Stimulated activated CD8-positive, alpha-beta memory T cell treated with anti-CD3 and anti-CD28 coated beads, Interleukin-12 subunit alpha, Interleukin-12 subunit beta, amount 100 ng/mL, for 24 hours (primary cell): ENCODE measurements at regions not wholly inside any gene's neighbourhood (a gene's known extent, or its start where the extent isn't known, plus 50 kb on each side); places are given as distances from the start of the nearest gene placed in this dataset.

ENCODE experiments used
- DNase-seq: peaks from one replicate; pipeline ENCODE4 v3.0.0-alpha.2; 2020; ENCODE audit errors: extremely low read depth

GRCh38 chr3:31341130-31341529 lies 191.6 kb upstream of the STT3B start:
- no peak for DNase-seq

- no peak for DNase-seq
These were observed 189.7 kb upstream of the STT3B start for GRCh38 chr3:31343075-31343474.

- no peak for DNase-seq
These were observed 187.1 kb upstream of the STT3B start for GRCh38 chr3:31345581-31345980.

GRCh38 chr3:31346542-31346979 lies 186.2 kb upstream of the STT3B start:
- no peak for DNase-seq

- no peak for DNase-seq
These were observed 183.6 kb upstream of the STT3B start for GRCh38 chr3:31349001-31349748.

GRCh38 chr3:31350307-31350706 lies 182.4 kb upstream of the STT3B start:
- no peak for DNase-seq

GRCh38 chr3:31352331-31352730 lies 180.4 kb upstream of the STT3B start:
- DNase-seq, result no peak

GRCh38 chr3:31353166-31353565 lies 179.6 kb upstream of the STT3B start:
- DNase-seq, result no peak

- DNase-seq, result no peak
These were observed 178.4 kb upstream of the STT3B start for GRCh38 chr3:31354373-31354772.

- no peak for DNase-seq
These were observed 176.9 kb upstream of the STT3B start for GRCh38 chr3:31355807-31356206.

- DNase-seq, result no peak
These were observed 175.8 kb upstream of the STT3B start for GRCh38 chr3:31356941-31357340.

- DNase-seq, result no peak
These were observed 175.3 kb upstream of the STT3B start for GRCh38 chr3:31357451-31357850.

GRCh38 chr3:31358473-31359070 lies 174.2 kb upstream of the STT3B start:
- DNase-seq, result no peak

GRCh38 chr3:31361371-31362273 lies 171.1 kb upstream of the STT3B start:
- DNase-seq, result no peak

- no peak for DNase-seq
These were observed 168.5 kb upstream of the STT3B start for GRCh38 chr3:31364188-31364587.

- DNase-seq, result no peak
These were observed 168.0 kb upstream of the STT3B start for GRCh38 chr3:31364711-31365110.

GRCh38 chr3:31367518-31367917 lies 165.2 kb upstream of the STT3B start:
- DNase-seq, result no peak

GRCh38 chr3:31369637-31370379 lies 162.9 kb upstream of the STT3B start:
- DNase-seq, result no peak

- no peak for DNase-seq
These were observed 162.4 kb upstream of the STT3B start for GRCh38 chr3:31370380-31370666.

GRCh38 chr3:31370681-31371080 lies 162.0 kb upstream of the STT3B start:
- DNase-seq, result no peak

GRCh38 chr3:31371484-31372177 lies 161.1 kb upstream of the STT3B start:
- DNase-seq, result no peak
